Occipital lobe (tissue), 1 donor: ENCODE measurements at regions not wholly inside any gene's neighbourhood (a gene's known extent, or its start where the extent isn't known, plus 50 kb on each side); places are given as distances from the start of the nearest gene placed in this dataset.
"Not testable (repeated sequence)": the region's sequence is repeated elsewhere in the genome, so short reads cannot be mapped to it uniquely, and the experiment has no call there.

ENCODE experiments used
- DNase-seq: peaks from one replicate; lab custom pipeline; 2025; lab: John Stamatoyannopoulos, UW

DNA sequence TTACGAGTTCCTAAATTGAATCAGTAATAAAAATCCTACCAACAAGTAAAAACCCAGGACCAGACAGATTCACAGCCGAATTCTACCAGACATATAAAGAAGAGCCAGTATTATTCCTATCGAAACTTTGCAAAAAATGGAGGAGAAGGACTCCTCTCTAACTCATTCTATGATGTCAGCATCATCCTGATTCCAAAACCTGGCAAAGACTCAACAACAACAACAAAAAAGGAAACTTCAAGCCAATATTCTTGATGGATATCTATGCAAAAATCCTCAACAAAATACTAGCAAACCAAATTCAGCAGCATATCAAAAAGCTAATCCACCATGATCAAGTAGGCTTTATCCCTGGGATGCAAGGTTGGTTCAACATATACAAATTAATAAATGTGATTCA lies 84.6 kb upstream of the ADRB2 start:
- DNase-seq, result not testable (repeated sequence)

DNA sequence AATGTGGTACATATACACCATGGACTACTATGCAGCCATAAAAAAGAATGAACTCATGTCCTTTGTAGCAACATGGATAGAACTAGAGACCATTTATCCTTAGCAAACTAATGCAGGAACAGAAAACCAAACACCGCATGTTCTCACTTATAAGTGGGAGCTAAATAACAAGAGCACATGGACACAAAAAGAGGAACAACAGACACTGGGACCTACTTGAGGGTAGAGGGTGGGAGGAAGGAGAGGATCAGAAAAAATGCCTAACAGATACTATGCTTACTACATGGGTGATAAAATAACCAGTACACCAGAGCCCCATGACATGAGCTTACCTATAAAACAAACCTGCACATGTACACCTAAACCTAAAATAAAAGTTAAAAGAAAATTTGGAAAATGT lies 82.0 kb upstream of the ADRB2 start:
- DNase-seq, result not testable (repeated sequence)

DNA sequence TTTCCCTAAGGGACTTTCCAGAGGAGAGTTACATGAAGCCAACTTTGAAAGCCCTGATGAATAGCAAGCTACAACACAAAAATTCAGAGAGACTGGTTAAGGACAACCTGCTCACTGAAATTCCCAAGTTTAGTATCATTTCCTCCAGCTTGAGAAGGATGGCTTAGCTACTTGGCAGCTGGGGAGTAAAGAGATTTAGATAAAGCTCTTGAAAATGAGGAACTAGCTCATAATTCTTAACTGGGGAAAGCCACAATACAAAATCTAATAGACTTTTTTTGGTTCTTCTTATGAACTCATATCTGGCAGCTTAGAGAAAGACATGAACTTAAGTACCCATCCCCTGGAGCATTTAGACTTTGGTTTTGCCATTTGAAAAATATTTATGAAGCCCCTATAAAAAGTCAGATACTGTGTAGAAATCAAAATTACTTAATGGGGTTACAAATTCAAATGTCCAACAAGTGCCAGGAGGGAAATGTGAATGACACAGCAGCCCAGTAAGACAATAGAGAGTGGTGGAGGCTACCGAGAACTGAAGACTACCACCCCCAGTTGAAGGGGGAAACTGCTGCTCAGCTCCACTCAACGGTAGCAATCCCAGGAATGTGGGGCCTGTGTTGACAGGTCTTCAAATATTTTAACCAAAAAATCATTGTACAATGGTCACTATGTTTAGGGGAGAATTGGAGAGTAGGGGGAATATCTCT lies 79.4 kb upstream of the ADRB2 start:
- DNase-seq, result no peak

DNA sequence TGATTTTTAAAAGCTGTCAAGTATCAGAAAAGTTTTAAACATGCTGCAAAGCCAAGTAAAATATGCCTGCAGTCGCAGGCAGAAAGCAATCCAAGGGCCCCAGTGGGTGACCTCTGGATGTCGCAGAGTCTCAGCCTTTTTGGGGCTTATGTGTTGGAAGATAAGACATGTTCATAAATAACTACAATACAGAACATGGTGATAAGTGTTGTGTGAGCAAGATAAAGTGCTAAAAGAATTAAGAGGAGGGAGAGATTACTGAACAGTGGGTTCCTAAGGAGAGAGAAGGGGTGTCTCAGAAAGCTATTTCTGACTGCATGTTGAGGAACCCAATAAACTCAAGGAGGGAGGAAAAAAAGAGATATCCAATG lies 78.9 kb upstream of the ADRB2 start:
- DNase-seq, result no peak

DNA sequence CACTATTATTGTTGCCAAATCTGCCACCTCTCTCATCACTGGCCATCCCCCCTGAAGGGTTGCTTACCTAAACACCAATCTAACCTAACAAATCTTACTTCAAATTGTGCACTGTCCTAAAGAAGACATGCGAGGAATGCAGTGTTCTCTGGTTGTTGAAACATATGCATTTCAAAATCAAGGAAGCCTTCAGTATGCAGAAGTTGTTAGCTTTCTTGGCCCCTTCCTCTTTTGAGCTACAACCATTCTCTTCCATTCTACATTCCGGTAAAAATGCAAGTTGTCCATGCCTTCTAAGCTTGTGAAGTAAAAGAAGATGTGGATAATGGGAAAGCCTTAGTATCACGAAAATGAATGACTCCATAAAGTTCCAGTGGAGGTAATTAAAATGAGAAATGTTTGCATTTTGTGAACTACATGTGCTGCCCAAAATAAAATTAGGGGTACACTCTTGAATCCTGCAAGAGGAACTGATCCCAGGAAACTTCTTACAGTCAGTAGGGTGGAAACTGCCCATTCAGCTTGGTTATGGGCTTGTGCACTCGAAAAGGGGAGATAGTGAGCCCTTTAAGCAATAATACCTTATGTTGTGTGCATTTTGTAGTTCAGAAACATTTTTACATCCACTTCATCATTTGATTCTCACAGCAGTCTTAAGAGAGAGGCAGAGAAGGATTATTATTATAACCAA lies 77.6 kb upstream of the ADRB2 start:
- DNase-seq, result no peak

DNA sequence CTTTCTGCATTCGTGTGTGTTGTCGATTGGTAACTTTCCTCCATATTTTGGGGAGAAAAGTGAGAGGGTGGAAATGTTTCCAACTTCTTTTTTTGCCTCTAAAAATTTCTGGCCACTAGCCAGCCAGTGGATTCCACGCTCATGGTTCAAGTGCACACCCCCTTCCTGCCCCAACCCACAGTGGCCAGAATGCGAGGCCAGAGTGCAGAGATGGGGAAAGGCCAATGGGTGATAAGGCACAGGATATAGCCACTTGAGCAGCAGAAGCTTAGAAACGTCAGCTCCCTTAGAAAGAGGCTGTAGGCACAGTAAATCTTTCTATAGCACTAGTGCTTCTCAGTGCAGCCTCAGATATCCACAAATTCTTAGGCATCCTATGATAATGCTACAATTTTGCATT lies 75.8 kb upstream of the ADRB2 start:
- no peak for DNase-seq

DNA sequence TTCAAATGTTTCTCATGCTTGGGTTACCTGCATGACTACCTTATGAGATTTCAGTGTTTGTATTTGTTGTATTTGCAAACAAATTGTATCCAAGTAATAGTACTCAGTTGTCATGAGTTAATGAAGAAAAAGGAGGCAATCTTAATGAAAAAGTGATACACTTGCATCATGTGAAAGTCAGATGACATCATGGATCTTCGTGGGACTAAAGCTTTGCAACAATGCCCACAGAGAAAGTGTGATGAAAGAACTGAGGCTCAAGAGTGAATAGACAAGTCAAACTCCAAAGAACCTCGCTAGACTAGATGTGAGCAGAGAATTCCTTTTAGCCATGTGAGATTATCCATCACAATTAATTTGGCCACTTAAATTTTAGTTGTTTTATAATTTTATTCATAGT lies 75.4 kb upstream of the ADRB2 start:
- DNase-seq, result no peak

DNA sequence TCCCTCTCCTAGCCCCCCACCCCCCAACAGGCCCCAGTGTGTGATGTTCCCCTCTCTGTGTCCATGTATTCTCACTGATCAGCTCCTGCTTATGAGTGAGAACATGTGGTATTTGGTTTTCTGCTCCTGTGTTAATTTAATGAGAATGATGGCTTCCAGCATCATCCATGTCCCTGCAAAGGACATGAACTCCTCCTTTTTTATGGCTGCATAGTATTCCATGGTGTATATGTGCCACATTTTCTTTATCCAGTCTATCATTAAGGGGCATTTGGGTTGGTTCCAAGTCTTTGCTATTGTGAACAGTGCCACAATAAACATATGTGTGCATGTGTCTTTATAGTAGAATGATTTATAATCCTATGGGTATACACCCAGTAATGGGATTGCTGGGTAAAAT lies 74.0 kb upstream of the ADRB2 start:
- not testable (repeated sequence) for DNase-seq

DNA sequence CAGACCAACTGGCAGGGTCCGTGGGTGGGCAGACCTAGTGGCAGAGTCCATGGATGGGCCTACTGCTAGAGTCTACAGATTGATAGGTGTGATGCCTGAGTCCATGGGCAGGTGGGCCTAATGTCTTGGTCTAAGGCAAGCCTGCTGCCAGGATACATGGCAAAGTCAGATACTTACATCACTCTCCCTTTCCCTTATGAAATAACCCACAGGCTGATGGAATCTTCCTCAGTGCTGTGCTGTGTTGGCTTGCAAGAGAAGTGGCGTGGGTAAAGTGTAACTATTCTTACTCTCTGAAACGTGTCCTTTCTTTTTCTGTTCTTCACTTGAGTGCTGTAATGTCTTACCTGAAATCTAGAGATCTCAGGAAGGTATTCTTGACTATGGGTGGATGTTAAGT lies 67.3 kb upstream of the ADRB2 start:
- DNase-seq, result no peak

DNA sequence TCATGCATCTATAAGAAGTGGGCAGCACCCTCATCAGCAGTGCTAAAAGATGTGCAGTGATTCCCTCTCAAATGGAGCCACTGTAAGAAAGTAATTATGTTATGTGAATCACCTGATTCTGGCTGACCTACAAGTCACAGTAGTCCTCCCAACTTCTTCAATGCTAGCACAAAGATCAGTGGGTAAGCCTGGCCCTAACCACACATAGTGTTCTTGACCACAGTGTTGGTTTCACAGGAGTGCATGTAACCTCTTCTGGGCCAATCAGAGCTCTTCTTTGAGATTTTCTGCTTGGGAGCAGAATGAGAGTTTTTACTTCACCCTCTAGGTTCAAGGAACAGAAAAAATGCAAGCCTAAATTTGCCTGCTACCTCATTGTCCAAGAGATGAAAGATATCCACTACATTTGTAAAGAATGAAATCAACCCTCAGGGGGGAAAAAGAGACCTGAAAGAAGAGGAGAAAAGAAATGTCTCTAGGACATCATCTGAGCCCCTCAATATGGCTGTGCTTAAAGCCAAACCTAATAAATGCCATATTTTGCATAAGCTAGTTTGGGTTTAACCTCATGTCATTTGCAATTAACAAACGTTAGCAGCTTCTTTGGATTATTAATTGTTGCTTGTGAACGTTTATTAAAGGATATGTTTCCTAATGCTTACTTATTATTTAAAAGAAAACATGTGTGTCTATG lies 65.3 kb upstream of the ADRB2 start:
- no peak for DNase-seq

DNA sequence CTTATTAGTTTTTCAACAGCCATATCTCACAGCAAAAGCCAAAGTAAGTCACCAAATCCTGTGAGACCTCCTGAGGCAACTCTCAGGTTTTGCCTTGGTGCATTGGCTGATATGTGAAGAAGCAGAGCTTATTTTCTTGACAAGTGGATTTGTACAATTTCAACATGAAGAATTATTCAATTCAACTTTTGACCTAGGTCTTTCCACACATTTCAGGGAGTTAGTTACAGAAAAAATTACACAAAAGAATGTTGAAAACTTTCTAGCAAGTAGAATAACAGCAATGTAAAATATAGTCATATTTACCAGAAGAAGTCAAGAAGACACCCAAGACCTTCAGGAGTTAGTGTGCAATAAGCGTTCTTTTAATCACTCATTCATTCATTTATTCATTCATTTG lies 62.4 kb upstream of the ADRB2 start:
- no peak for DNase-seq

DNA sequence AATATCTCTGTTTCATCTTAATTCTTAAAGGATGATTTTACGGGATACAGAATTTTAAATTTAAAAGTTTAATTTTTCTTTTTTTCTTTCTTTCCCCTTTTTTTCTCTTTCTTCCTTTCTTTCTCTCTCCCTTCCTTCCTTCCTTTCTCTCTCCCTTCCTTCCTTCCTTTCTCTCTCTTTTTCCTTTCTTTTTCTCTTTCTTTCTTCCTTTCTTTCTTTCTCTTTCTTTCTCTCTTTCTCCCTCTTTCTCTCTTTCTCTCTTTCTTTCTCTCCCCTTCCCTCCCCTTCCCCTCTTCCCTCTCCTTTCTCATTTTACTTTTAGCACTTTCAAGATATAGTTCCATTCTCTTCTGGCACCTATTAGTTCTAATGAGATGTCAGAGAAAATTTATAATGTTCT lies 61.4 kb upstream of the ADRB2 start:
- no peak for DNase-seq

DNA sequence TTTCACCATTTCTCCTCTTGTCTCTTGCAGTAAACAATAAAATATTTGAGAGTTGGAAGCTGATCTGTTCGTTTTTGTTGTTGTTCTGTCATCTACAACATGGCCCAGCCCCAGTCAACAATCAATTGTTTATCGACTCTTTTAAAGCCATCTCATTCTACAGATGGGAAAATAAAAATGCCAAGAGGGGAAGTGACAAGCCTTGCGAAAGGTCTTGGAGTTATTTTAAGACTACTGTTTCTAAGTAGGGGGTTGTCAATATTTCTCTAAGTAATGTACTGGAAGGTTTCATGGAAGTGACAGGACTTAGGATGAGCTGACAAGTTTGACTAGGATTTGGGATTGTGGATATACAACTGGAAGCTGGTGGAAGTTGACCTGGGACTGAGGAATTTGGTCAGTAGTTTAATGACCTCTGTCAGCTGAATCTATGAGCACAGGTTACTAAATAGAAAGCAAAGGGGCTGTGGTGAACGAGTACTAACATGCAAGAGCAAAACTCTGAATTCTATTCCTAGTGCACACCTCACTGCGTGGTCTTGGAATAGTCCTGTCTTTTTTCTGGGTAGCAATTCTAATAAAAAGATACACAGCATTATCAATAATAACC lies 57.5 kb upstream of the ADRB2 start:
- no peak for DNase-seq

DNA sequence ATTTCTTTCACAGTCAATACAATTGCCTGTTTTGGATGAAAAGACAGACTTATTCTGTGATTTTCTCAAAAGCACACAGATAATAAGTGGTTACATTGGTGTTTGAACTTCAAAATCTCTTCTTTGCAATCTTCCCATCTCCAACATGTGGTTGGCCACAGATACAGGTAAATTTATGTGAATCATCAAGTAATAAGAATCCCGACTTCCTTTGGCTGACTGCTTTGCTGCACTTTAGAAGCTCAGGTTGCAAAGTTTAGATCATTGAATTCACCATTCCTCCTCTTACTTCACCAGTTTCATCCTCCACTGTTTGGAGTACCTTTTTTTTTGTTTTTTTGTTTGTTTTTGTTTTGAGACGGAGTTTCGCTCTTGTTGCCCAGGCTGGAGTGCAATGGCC lies 56.5 kb upstream of the ADRB2 start:
- no peak for DNase-seq

DNA sequence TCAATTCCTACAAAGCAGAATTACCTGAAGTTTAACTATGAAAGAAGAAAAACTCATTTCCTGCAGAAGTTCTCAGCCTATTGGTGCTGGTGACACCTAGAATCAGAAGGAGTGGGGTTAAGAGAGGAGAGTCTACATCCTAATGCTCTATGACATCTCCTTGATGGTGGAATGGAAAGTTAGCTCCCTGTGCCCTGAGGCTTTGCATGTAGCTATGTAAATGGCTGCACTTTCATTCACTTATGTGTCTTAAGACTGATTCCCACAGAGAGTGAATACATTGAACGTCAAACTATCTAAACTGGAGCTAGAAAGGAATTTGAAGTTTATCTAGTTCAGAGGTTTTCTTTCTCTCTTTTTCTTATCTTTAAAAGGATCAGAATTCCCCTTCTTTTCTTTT lies 52.1 kb upstream of the ADRB2 start:
- no peak for DNase-seq

DNA sequence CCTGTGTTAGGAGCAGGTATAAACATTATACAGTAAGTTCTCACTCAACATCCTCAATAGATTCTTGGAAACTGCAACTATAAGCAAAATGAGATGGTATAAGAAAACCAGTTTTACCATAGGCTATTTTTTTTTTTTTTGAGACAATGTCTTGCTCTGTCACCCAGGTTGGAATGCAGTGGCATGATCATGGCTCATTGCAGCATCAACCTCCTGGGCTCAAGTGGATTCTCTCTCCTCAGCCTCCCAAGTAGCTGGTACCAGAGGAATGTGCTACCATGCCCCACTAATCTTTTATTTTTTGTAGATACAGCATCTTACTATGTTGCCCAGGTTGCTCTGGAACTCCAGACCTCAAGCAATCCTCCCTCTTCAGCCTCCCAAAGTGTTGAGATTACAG lies 50.1 kb upstream of the ADRB2 start:
- no peak for DNase-seq
